ENCODE measurements at regions not wholly inside any gene's neighbourhood (a gene's known extent, or its start where the extent isn't known, plus 50 kb on each side); places are given as distances from the start of the nearest gene placed in this dataset.

DNA sequence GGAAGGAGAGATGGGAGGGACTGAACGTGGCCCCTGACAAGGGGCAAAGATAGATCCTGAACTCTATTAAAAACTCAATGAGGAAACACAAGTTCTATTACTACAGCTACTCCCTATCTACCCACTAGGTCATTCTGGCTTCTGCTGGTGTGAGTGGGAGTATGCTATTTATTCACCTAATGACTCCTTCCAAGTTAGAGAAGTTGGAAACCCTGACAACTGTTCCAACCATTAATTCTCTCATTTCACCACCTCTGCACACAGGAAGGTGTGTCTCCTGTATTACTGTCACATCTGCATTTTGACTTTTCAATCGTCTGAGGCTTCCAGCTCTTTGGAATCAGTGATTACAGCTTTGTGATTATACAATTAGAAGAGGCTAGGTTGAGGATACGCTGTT is 169.4 kb upstream of the ADO start:
- TF ChIP-seq, protein P1, sequence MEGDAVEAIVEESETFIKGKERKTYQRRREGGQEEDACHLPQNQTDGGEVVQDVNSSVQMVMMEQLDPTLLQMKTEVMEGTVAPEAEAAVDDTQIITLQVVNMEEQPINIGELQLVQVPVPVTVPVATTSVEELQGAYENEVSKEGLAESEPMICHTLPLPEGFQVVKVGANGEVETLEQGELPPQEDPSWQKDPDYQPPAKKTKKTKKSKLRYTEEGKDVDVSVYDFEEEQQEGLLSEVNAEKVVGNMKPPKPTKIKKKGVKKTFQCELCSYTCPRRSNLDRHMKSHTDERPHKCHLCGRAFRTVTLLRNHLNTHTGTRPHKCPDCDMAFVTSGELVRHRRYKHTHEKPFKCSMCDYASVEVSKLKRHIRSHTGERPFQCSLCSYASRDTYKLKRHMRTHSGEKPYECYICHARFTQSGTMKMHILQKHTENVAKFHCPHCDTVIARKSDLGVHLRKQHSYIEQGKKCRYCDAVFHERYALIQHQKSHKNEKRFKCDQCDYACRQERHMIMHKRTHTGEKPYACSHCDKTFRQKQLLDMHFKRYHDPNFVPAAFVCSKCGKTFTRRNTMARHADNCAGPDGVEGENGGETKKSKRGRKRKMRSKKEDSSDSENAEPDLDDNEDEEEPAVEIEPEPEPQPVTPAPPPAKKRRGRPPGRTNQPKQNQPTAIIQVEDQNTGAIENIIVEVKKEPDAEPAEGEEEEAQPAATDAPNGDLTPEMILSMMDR (IDR thresholded peaks at IDR 0.05; ENCODE audit: low read depth, low read length): no peak
- TF ChIP-seq POLR2A (IDR thresholded peaks at IDR 0.05; ENCODE audit: extremely low read depth, insufficient read length) (no peak), MYC (IDR thresholded peaks at IDR 0.05; ENCODE audit: low read depth, low read length) (no peak)
- TF ChIP-seq, protein P2, sequence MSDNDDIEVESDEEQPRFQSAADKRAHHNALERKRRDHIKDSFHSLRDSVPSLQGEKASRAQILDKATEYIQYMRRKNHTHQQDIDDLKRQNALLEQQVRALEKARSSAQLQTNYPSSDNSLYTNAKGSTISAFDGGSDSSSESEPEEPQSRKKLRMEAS (IDR thresholded peaks at IDR 0.05; ENCODE audit: low read depth, low read length): no peak
